ENCODE measurements at regions not wholly inside any gene's neighbourhood (a gene's known extent, or its start where the extent isn't known, plus 50 kb on each side); places are given as distances from the start of the nearest gene placed in this dataset.

GRCh38 chr9:105059252-105059651 is 131.3 kb upstream of the ABCA1 start:
- no peaks in the 10 kb centered on the region for H3K9me3 Mint-ChIP-seq

GRCh38 chr9:105062222-105062855 is 134.4 kb upstream of the ABCA1 start:
- peaks cover 65% of the 10 kb centered on the region for H3K4me1 Mint-ChIP-seq (ENCODE audit: low read depth)
- H3K27me3 Mint-ChIP-seq = peaks cover 4% of the 10 kb centered on the region
- peak overlapping the region; percentile 62 for H3K27ac Mint-ChIP-seq
- intact Hi-C loops (cut with micrococcal nuclease) = loop anchor here (5.0 kb wide), 4 partner anchors 55 to 135 kb away; partner anchors contain the start of gene ABCA1
- H3K9me3 Mint-ChIP-seq = no peaks in the 10 kb centered on the region
- no peak overlapping the region for H3K4me3 Mint-ChIP-seq
- H3K36me3 Mint-ChIP-seq (ENCODE audit: low read depth) = no peaks in the 10 kb centered on the region

More at GRCh38 chr9:105059252-105059651, 131.3 kb upstream of the ABCA1 start:
- Mint-ChIP-seq H3K27me3 (peaks cover 4% of the 10 kb centered on the region), H3K4me3 (no peak overlapping the region), H3K36me3 (ENCODE audit: low read depth) (no peaks in the 10 kb centered on the region), H3K4me1 (ENCODE audit: low read depth) (peaks cover 42% of the 10 kb centered on the region), H3K27ac (no peak overlapping the region)
- intact Hi-C loops (cut with micrococcal nuclease) = loop anchor here (10.0 kb wide), 1 partner anchor 194 kb away; no protein-coding TSS in a partner anchor

GRCh38 chr9:105064248-105065097 is 136.5 kb upstream of the ABCA1 start:
- peaks cover 67% of the 10 kb centered on the region for H3K4me1 Mint-ChIP-seq (ENCODE audit: low read depth)
- H3K36me3 Mint-ChIP-seq (ENCODE audit: low read depth) = no peaks in the 10 kb centered on the region
- H3K4me3 Mint-ChIP-seq = peak overlapping the region; percentile 54
- H3K9me3 Mint-ChIP-seq = no peaks in the 10 kb centered on the region
- peak overlapping the region; percentile 92 for H3K27ac Mint-ChIP-seq
- intact Hi-C loops (cut with micrococcal nuclease) = loop anchor here (5.0 kb wide), 4 partner anchors 57 to 137 kb away; partner anchors contain the start of gene ABCA1
- H3K27me3 Mint-ChIP-seq = peaks cover 4% of the 10 kb centered on the region

- Mint-ChIP-seq H3K9me3 (no peaks in the 10 kb centered on the region), H3K4me1 (ENCODE audit: low read depth) (peaks cover 70% of the 10 kb centered on the region), H3K27me3 (peaks cover 4% of the 10 kb centered on the region), H3K36me3 (ENCODE audit: low read depth) (no peaks in the 10 kb centered on the region), H3K27ac (peak overlapping the region; percentile 92), H3K4me3 (no peak overlapping the region)
- intact Hi-C loops (cut with micrococcal nuclease) = no loop called here
Observed at GRCh38 chr9:105065098-105066088, 137.4 kb upstream of the ABCA1 start.

- H3K36me3 Mint-ChIP-seq (ENCODE audit: low read depth) = no peaks in the 10 kb centered on the region
- H3K27ac Mint-ChIP-seq = peak overlapping the region; percentile 81
- H3K4me1 Mint-ChIP-seq (ENCODE audit: low read depth) = peaks cover 67% of the 10 kb centered on the region
- H3K9me3 Mint-ChIP-seq = no peaks in the 10 kb centered on the region
- no peak overlapping the region for H3K4me3 Mint-ChIP-seq
- peaks cover 4% of the 10 kb centered on the region for H3K27me3 Mint-ChIP-seq
- intact Hi-C loops (cut with micrococcal nuclease) = no loop called here
Observed at GRCh38 chr9:105066275-105066865, 138.4 kb upstream of the ABCA1 start.

- H3K4me1 Mint-ChIP-seq (ENCODE audit: low read depth) = peaks cover 54% of the 10 kb centered on the region
- no peak overlapping the region for H3K4me3 Mint-ChIP-seq
- H3K27me3 Mint-ChIP-seq = peaks cover 2% of the 10 kb centered on the region
- intact Hi-C loops (cut with micrococcal nuclease) = no loop called here
- H3K9me3 Mint-ChIP-seq = no peaks in the 10 kb centered on the region
- H3K36me3 Mint-ChIP-seq (ENCODE audit: low read depth) = no peaks in the 10 kb centered on the region
- no peak overlapping the region for H3K27ac Mint-ChIP-seq
Observed at GRCh38 chr9:105067895-105068580, 140.1 kb upstream of the ABCA1 start.

GRCh38 chr9:105069285-105069684 is 141.3 kb upstream of the ABCA1 start:
- H3K4me3 Mint-ChIP-seq = no peak overlapping the region
- H3K9me3 Mint-ChIP-seq = no peaks in the 10 kb centered on the region
- intact Hi-C loops (cut with micrococcal nuclease) = no loop called here
- no peak overlapping the region for H3K27ac Mint-ChIP-seq
- no peaks in the 10 kb centered on the region for H3K36me3 Mint-ChIP-seq (ENCODE audit: low read depth)
- H3K4me1 Mint-ChIP-seq (ENCODE audit: low read depth) = peaks cover 45% of the 10 kb centered on the region
- peaks cover 2% of the 10 kb centered on the region for H3K27me3 Mint-ChIP-seq

GRCh38 chr9:105069696-105070095 is 141.7 kb upstream of the ABCA1 start:
- peaks cover 2% of the 10 kb centered on the region for H3K27me3 Mint-ChIP-seq
- no peak overlapping the region for H3K27ac Mint-ChIP-seq
- no peak overlapping the region for H3K4me3 Mint-ChIP-seq
- intact Hi-C loops (cut with micrococcal nuclease) = no loop called here
- no peaks in the 10 kb centered on the region for H3K9me3 Mint-ChIP-seq
- H3K36me3 Mint-ChIP-seq (ENCODE audit: low read depth) = no peaks in the 10 kb centered on the region
- peaks cover 45% of the 10 kb centered on the region for H3K4me1 Mint-ChIP-seq (ENCODE audit: low read depth)

- intact Hi-C loops (cut with micrococcal nuclease) = no loop called here
- peaks cover 41% of the 10 kb centered on the region for H3K4me1 Mint-ChIP-seq (ENCODE audit: low read depth)
- no peaks in the 10 kb centered on the region for H3K9me3 Mint-ChIP-seq
- H3K27me3 Mint-ChIP-seq = peaks cover 2% of the 10 kb centered on the region
- H3K27ac Mint-ChIP-seq = no peak overlapping the region
- H3K4me3 Mint-ChIP-seq = no peak overlapping the region
- no peaks in the 10 kb centered on the region for H3K36me3 Mint-ChIP-seq (ENCODE audit: low read depth)
Observed at GRCh38 chr9:105070176-105070575, 142.2 kb upstream of the ABCA1 start.

GRCh38 chr9:105072476-105072875 is 144.5 kb upstream of the ABCA1 start:
- Mint-ChIP-seq H3K9me3 (no peaks in the 10 kb centered on the region), H3K4me3 (no peak overlapping the region), H3K27ac (no peak overlapping the region), H3K36me3 (ENCODE audit: low read depth) (no peaks in the 10 kb centered on the region), H3K27me3 (peaks cover 2% of the 10 kb centered on the region), H3K4me1 (ENCODE audit: low read depth) (peaks cover 22% of the 10 kb centered on the region)
- intact Hi-C loops (cut with micrococcal nuclease) = no loop called here

- intact Hi-C loops (cut with micrococcal nuclease) = no loop called here
- Mint-ChIP-seq H3K27ac (no peak overlapping the region), H3K9me3 (no peaks in the 10 kb centered on the region), H3K4me1 (ENCODE audit: low read depth) (peaks cover 22% of the 10 kb centered on the region), H3K27me3 (peaks cover 2% of the 10 kb centered on the region), H3K4me3 (no peak overlapping the region), H3K36me3 (ENCODE audit: low read depth) (no peaks in the 10 kb centered on the region)
Observed at GRCh38 chr9:105073147-105073546, 145.2 kb upstream of the ABCA1 start.

- H3K9me3 Mint-ChIP-seq = no peaks in the 10 kb centered on the region
- H3K4me1 Mint-ChIP-seq (ENCODE audit: low read depth) = peaks cover 21% of the 10 kb centered on the region
- H3K4me3 Mint-ChIP-seq = no peak overlapping the region
- no peaks in the 10 kb centered on the region for H3K36me3 Mint-ChIP-seq (ENCODE audit: low read depth)
- intact Hi-C loops (cut with micrococcal nuclease) = no loop called here
- no peak overlapping the region for H3K27ac Mint-ChIP-seq
- peaks cover 2% of the 10 kb centered on the region for H3K27me3 Mint-ChIP-seq
Observed at GRCh38 chr9:105074491-105074890, 146.5 kb upstream of the ABCA1 start.

- no peak overlapping the region for H3K4me3 Mint-ChIP-seq
Observed at GRCh38 chr9:105076729-105077128, 148.8 kb upstream of the ABCA1 start.

More at GRCh38 chr9:105076729-105077128, 148.8 kb upstream of the ABCA1 start:
- H3K4me1 Mint-ChIP-seq (ENCODE audit: low read depth) = peaks cover 5% of the 10 kb centered on the region
- H3K27ac Mint-ChIP-seq = no peak overlapping the region
- no peaks in the 10 kb centered on the region for H3K27me3 Mint-ChIP-seq
- no peaks in the 10 kb centered on the region for H3K36me3 Mint-ChIP-seq (ENCODE audit: low read depth)
- H3K9me3 Mint-ChIP-seq = no peaks in the 10 kb centered on the region
- intact Hi-C loops (cut with micrococcal nuclease) = no loop called here

All from dendritic cell treated with granulocyte-macrophage colony-stimulating factor and Interleukin-4, amounts not matched to agents 40 ng/mL and 50 ng/mL, for 4 days (primary cell).